WERI-Rb-1 (cell line): ENCODE measurements at regions not wholly inside any gene's neighbourhood (a gene's known extent, or its start where the extent isn't known, plus 50 kb on each side); places are given as distances from the start of the nearest gene placed in this dataset.

Source experiments
- DNase-seq: peaks from one replicate; pipeline ENCODE4 v3.0.0-alpha.2; 2020
- H3K27ac ChIP-seq: fragments of 250-450 bp; sonication (Bioruptor Pico); 2 replicates; pipeline ENCODE4 v1.5.1; 2020; ENCODE audit warnings: mild to moderate bottlenecking, moderate library complexity
- H3K27me3 ChIP-seq: fragments of 250-450 bp; sonication (Bioruptor Pico); 2 replicates; pipeline ENCODE4 v1.5.1; 2021; ENCODE audit warnings: mild to moderate bottlenecking, low read depth, moderate library complexity; ENCODE audit not compliant: insufficient read depth, severe bottlenecking
- H3K36me3 ChIP-seq: fragments of 250-450 bp; sonication (Bioruptor Pico); 2 replicates; pipeline ENCODE4 v1.5.1; 2020; ENCODE audit warnings: mild to moderate bottlenecking, moderate library complexity
- H3K4me3 ChIP-seq: 2 replicates; pipeline ENCODE4 v1.5.1; 2011; ENCODE audit warnings: low read depth, mild to moderate bottlenecking, control low read depth, low read length
- H3K9me3 ChIP-seq: fragments of 250-450 bp; sonication (Bioruptor Pico); 2 replicates; pipeline ENCODE4 v1.5.1; 2021; ENCODE audit warnings: mild to moderate bottlenecking, moderate library complexity; ENCODE audit not compliant: severe bottlenecking
- TF ChIP-seq, protein P1 (sequence below): IDR thresholded peaks from 2 replicates; pipeline ENCODE4 v1.5.1; 2011; ENCODE audit warnings: low read depth, mild to moderate bottlenecking, control low read depth, inconsistent platforms, low read length

DNA sequence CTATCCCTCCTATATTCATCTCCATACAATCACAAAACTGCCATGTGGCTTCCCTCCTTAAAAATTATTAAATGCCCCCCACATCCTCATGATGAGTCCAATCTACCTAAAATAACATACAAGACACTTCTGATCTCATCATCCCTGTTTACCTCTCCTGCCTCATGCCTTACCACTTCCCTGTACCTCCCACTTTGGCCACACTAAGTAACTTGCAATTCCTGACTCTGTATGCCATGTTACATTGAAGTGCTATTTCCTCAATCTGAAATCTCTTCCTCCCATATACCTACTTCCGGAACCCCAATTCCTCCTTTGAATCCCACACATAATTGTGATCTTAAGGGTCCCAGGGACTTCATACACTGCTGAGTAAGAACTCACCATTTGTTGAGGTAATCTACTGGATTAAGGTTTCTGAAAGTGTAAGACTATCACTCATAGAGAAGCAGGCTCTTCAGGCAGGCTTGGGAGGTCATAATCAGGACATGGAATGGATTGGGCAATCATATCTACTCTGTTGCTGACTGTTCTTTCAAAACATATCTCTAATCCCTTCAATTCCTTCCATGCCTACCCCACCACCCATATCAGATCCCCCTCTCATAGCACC, 117.6 kb upstream of the PLEKHG7 start:
- H3K27ac ChIP-seq: no peak overlapping the region
- H3K27me3 ChIP-seq: no peaks in the 10 kb centered on the region
- H3K9me3 ChIP-seq: peaks cover 3% of the 10 kb centered on the region
- TF ChIP-seq, protein P1, sequence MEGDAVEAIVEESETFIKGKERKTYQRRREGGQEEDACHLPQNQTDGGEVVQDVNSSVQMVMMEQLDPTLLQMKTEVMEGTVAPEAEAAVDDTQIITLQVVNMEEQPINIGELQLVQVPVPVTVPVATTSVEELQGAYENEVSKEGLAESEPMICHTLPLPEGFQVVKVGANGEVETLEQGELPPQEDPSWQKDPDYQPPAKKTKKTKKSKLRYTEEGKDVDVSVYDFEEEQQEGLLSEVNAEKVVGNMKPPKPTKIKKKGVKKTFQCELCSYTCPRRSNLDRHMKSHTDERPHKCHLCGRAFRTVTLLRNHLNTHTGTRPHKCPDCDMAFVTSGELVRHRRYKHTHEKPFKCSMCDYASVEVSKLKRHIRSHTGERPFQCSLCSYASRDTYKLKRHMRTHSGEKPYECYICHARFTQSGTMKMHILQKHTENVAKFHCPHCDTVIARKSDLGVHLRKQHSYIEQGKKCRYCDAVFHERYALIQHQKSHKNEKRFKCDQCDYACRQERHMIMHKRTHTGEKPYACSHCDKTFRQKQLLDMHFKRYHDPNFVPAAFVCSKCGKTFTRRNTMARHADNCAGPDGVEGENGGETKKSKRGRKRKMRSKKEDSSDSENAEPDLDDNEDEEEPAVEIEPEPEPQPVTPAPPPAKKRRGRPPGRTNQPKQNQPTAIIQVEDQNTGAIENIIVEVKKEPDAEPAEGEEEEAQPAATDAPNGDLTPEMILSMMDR: no peak
- no peak overlapping the region for H3K4me3 ChIP-seq
- no peak for DNase-seq
- H3K36me3 ChIP-seq: no peaks in the 10 kb centered on the region

DNA sequence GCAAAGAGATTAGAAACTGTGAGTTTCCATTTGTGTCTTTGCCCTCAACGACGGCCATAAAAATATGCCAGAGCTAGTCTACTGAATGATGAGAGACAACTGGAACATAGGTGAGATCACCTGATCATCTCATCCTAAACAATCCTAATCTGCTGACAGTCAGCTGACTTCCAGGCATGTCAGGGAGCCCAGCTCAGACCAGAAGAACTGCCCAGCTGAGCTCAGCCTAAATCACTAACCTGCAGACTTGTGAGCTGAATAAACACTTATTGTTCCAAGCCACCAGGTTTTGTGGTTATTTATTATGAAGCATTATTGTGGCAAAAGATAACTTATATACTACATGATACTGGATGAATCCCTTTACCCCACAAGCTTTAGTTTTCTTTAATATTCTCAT, 118.9 kb upstream of the PLEKHG7 start:
- H3K4me3 ChIP-seq: no peak overlapping the region
- DNase-seq: no peak
- no peaks in the 10 kb centered on the region for H3K27me3 ChIP-seq
- H3K27ac ChIP-seq: no peak overlapping the region
- TF ChIP-seq, protein P1: no peak
- no peaks in the 10 kb centered on the region for H3K36me3 ChIP-seq
- peaks cover 3% of the 10 kb centered on the region for H3K9me3 ChIP-seq

DNA sequence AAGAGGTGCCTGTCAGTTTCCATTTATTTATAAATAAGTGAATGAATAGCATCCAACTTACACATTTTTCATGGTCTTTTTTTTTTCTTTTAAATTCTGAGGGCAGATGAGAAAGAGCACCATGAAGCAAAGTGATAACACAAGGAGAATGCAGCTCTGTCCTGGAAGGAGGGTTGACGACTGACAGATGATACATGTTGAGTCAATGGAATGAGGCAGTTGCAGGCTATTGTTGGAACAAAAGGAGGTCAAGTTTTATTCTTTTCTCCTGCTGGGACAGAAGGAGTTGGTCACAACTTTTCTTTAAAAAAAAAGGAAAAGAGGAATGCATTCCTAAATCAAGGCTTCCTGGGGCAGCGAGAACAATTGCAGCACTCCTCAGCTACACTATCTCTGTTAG, 119.9 kb upstream of the PLEKHG7 start:
- TF ChIP-seq, protein P1: no peak
- no peak for DNase-seq
- Histone ChIP-seq H3K27ac (no peak overlapping the region), H3K36me3 (no peaks in the 10 kb centered on the region), H3K27me3 (no peaks in the 10 kb centered on the region), H3K4me3 (no peak overlapping the region), H3K9me3 (peaks cover 3% of the 10 kb centered on the region)

DNA sequence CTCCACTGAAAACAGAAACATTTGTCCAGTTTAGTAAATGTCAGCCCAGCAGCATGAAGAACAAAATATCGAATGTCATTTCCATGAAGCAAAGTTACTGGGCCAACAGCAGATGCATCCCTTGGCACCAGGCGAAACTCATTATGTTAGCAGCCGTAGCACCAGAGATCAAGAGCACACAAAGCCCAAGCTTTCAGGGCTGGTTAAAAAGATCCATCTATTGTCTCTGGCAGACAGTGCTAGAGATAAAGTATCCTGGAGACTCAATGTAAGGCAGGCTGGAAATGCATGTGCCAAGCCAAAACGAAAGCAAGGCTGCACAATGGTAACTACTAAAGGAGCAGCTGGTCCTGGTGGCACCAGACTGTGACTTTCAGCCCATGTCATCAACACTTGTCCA, 120.3 kb upstream of the PLEKHG7 start:
- Histone ChIP-seq H3K27me3 (no peaks in the 10 kb centered on the region), H3K27ac (no peak overlapping the region), H3K4me3 (no peak overlapping the region), H3K9me3 (peaks cover 3% of the 10 kb centered on the region), H3K36me3 (no peaks in the 10 kb centered on the region)
- no peak for DNase-seq
- TF ChIP-seq, protein P1: no peak

DNA sequence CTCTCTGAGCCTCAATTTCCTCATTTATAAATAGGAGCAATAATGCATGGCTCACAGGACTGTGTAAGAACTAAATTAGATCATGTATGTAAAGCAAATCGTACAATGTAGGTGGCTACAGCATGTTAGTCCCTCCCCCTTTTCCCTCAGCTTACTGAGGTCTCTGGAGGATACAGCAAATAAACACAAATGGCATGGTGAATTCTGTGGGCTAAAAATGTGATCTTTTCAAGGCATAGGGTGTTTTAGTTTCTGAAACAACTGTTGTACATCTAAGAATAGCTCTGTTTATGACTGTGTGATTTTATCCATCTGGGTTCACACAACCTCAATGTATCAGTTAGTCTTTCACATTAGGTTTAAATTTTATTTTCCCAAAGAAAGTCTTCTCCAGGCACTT, 121.2 kb upstream of the PLEKHG7 start:
- Histone ChIP-seq H3K36me3 (no peaks in the 10 kb centered on the region), H3K27me3 (no peaks in the 10 kb centered on the region), H3K4me3 (no peak overlapping the region), H3K27ac (no peak overlapping the region), H3K9me3 (peaks cover 3% of the 10 kb centered on the region)
- no peak for DNase-seq
- TF ChIP-seq, protein P1: no peak

DNA sequence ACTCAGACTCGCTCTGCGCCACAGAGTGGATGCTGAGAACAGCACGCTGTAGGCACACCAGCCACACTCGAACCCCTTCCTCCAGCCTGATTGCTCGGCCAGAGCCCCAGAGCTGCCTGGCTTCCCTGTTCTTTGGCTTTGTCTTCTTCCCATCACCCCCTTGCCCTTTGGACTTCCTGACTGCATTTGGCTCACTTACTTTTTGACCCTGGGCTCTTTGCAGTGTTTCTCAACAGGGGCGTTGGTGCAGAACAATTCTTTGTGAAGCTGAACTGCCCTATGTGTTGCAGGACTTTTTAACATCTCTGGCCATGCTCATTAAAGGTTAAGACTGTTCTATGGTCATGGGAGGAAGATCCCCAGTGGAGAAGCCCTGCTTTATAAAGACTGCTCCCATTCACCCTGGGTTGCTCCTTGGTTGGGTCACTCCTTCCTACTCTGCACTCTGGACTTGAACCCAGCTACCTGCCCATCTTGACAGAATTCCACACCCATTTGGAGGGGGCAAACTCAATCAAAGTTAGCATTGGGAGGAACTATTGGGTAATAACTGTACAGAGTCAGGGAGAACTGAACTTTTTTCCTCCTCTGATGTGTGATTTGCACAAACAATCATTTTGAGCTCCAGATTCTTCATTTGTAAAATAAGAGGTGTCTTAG, 127.7 kb upstream of the PLEKHG7 start:
- H3K4me3 ChIP-seq: no peak overlapping the region
- DNase-seq: no peak
- no peaks in the 10 kb centered on the region for H3K9me3 ChIP-seq
- TF ChIP-seq, protein P1: no peak
- H3K27me3 ChIP-seq: no peaks in the 10 kb centered on the region
- no peaks in the 10 kb centered on the region for H3K36me3 ChIP-seq
- no peak overlapping the region for H3K27ac ChIP-seq
